Thyroid gland (tissue), 4 donors: ENCODE measurements at regions not wholly inside any gene's neighbourhood (a gene's known extent, or its start where the extent isn't known, plus 50 kb on each side); places are given as distances from the start of the nearest gene placed in this dataset.

ENCODE experiments used
- POLR2A ChIP-seq, 2 donors: fragments of 450-650 bp; IDR thresholded peaks; one replicate each; pipeline ENCODE4 v1.6.1; 2017; ENCODE audit warnings: antibody characterized with exemption in 2 of 2, mild to moderate bottlenecking in 2 of 2, moderate library complexity in 1 of 2
- TF ChIP-seq, protein P1 (sequence below), 6 experiments: fragments of 200-600 bp in 3 of 6; fragments of 450-650 bp in 3 of 6; sonication (generic) in 3 of 6; IDR thresholded peaks; one replicate each; pipeline ENCODE4 v1.5.1; 2016 to 2019; ENCODE audit warnings: antibody characterized with exemption in 6 of 6, mild to moderate bottlenecking in 2 of 6, inconsistent platforms in 1 of 6, moderate library complexity in 1 of 6

- TF ChIP-seq, protein P1, sequence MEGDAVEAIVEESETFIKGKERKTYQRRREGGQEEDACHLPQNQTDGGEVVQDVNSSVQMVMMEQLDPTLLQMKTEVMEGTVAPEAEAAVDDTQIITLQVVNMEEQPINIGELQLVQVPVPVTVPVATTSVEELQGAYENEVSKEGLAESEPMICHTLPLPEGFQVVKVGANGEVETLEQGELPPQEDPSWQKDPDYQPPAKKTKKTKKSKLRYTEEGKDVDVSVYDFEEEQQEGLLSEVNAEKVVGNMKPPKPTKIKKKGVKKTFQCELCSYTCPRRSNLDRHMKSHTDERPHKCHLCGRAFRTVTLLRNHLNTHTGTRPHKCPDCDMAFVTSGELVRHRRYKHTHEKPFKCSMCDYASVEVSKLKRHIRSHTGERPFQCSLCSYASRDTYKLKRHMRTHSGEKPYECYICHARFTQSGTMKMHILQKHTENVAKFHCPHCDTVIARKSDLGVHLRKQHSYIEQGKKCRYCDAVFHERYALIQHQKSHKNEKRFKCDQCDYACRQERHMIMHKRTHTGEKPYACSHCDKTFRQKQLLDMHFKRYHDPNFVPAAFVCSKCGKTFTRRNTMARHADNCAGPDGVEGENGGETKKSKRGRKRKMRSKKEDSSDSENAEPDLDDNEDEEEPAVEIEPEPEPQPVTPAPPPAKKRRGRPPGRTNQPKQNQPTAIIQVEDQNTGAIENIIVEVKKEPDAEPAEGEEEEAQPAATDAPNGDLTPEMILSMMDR (IDR thresholded peaks at IDR 0.05), result no peak
- TF ChIP-seq POLR2A (IDR thresholded peaks at IDR 0.05), result no peak
Observed at GRCh38 chr20:40963505-40963845, 65.1 kb upstream of the TOP1 start.
